Sigmoid colon (tissue), 4 donors: ENCODE measurements at regions not wholly inside any gene's neighbourhood (a gene's known extent, or its start where the extent isn't known, plus 50 kb on each side); places are given as distances from the start of the nearest gene placed in this dataset.

Experiments
- CTCF ChIP-seq, 4 experiments: fragments of 450-650 bp in 3 of 4; fragments of 200-600 bp in 1 of 4; IDR thresholded peaks; one replicate each; pipeline ENCODE4 v1.5.1; 2016 to 2019; ENCODE audit warnings: antibody characterized with exemption in 4 of 4, mild to moderate bottlenecking in 3 of 4, moderate library complexity in 2 of 4
- EP300 ChIP-seq, 4 donors: sonication (generic); formaldehyde crosslinking; IDR thresholded peaks; one replicate each; pipeline ENCODE4 v1.6.1; 2017; ENCODE audit warnings: antibody characterized with exemption in 4 of 4
- POLR2A ChIP-seq, 2 donors: fragments of 450-650 bp; IDR thresholded peaks; one replicate each; pipeline ENCODE4 v1.6.1; 2016; ENCODE audit warnings: antibody characterized with exemption in 2 of 2, mild to moderate bottlenecking in 2 of 2, moderate library complexity in 2 of 2
- POLR2AphosphoS5 ChIP-seq, 4 donors: sonication (generic); formaldehyde crosslinking; IDR thresholded peaks; one replicate each; pipeline ENCODE4 v1.6.1; 2017; ENCODE audit warnings: antibody characterized with exemption in 4 of 4

- TF ChIP-seq CTCF (IDR thresholded peaks at IDR 0.05) (no peak), POLR2A (IDR thresholded peaks at IDR 0.05) (no peak), EP300 (IDR thresholded peaks at IDR 0.05) (no peak), POLR2AphosphoS5 (IDR thresholded peaks at IDR 0.05) (no peak)
Observed at GRCh38 chr1:30572192-30572591, 151.2 kb downstream of the MATN1 start.
